Thoracic aorta (tissue), 2 donors: ENCODE measurements at regions not wholly inside any gene's neighbourhood (a gene's known extent, or its start where the extent isn't known, plus 50 kb on each side); places are given as distances from the start of the nearest gene placed in this dataset.

Experiments
- ATAC-seq: fragments of 150-250 bp; one replicate; pipeline ENCODE4 v1.8.0; 2017; ENCODE audit warnings: low read depth; ENCODE audit not compliant: insufficient number of reproducible peaks, low FRiP score
- DNase-seq: peaks from one replicate; pipeline ENCODE4 v3.0.0-alpha.2; 2020; ENCODE audit warnings: low spot score
- H3K27ac ChIP-seq, 2 donors: fragments of 200-600 bp; sonication (generic); 1 replicate in 1 of 2; 2 replicates in 1 of 2; pipeline ENCODE4 v1.5.1; 2016; ENCODE audit warnings: mild to moderate bottlenecking in 2 of 2, moderate library complexity in 2 of 2
- H3K27me3 ChIP-seq: fragments of 200-600 bp; sonication (generic); replicated peaks from 2 replicates; pipeline ENCODE4 v1.6.0; 2016; ENCODE audit warnings: mild to moderate bottlenecking; ENCODE audit not compliant: insufficient read depth
- H3K36me3 ChIP-seq: fragments of 200-600 bp; sonication (generic); one replicate; pipeline ENCODE4 v1.5.1; 2016
- H3K4me1 ChIP-seq, 2 donors: fragments of 200-600 bp; sonication (generic); 1 replicate in 1 of 2; 2 replicates in 1 of 2; pipeline versions ENCODE4 v1.5.1 to v1.6.0; 2016; ENCODE audit warnings: low read depth in 2 of 2, mild to moderate bottlenecking in 1 of 2; ENCODE audit not compliant: control insufficient read depth in 1 of 2
- H3K4me3 ChIP-seq: fragments of 200-600 bp; sonication (generic); 2 replicates; pipeline ENCODE4 v1.5.1; 2016; ENCODE audit warnings: mild to moderate bottlenecking
- H3K9me3 ChIP-seq: fragments of 200-600 bp; sonication (generic); 2 replicates; pipeline ENCODE4 v1.5.1; 2016
- TF ChIP-seq, protein P1 (sequence below): fragments of 200-600 bp; sonication (generic); IDR thresholded peaks from one replicate; pipeline ENCODE4 v1.5.1; 2019; ENCODE audit warnings: antibody characterized with exemption

DNA sequence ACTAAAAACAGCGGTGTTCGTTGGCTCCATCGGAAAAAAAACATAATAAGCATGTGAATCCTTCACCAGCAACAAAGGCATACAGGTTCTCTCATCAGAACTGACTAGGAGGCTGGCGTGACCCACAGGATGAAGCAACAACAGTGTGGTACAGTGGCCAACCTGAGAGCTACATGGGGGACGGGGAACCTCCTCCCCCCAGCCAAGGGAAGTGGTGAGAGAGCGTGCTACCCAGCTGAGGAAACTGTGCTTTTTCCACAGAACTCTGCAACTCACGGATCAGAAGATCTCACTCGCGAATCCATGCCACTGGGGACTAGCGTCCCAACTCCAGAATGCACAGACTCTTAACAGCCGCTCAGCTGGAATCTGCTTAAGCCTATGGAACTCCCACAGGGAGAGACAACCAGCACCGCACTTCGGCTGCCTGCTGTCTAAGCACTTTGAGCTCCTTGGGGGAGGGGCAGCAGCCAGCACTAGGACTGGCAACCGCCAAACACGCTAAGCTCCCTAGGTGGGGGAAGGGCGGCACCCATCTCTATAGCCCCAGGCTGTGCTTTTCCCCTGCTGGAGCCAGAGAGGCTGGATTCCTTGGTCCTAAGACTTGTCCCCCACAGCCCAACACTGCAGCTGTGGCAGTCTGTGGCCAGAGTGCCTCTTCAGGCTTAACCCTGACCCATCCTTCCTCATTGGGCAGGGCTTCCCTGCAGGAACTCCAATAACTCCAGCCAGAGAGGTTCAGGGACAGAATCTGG lies 538.3 kb upstream of the BTBD3 start:
- no peak for DNase-seq
- ATAC-seq: no peak
- Histone ChIP-seq H3K36me3 (no peaks in the 10 kb centered on the region), H3K27me3 (no peaks in the 10 kb centered on the region), H3K4me3 (no peak overlapping the region), H3K27ac (no peak overlapping the region), H3K4me1 (no peaks in the 10 kb centered on the region), H3K9me3 (no peaks in the 10 kb centered on the region)
- TF ChIP-seq, protein P1, sequence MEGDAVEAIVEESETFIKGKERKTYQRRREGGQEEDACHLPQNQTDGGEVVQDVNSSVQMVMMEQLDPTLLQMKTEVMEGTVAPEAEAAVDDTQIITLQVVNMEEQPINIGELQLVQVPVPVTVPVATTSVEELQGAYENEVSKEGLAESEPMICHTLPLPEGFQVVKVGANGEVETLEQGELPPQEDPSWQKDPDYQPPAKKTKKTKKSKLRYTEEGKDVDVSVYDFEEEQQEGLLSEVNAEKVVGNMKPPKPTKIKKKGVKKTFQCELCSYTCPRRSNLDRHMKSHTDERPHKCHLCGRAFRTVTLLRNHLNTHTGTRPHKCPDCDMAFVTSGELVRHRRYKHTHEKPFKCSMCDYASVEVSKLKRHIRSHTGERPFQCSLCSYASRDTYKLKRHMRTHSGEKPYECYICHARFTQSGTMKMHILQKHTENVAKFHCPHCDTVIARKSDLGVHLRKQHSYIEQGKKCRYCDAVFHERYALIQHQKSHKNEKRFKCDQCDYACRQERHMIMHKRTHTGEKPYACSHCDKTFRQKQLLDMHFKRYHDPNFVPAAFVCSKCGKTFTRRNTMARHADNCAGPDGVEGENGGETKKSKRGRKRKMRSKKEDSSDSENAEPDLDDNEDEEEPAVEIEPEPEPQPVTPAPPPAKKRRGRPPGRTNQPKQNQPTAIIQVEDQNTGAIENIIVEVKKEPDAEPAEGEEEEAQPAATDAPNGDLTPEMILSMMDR: no peak

DNA sequence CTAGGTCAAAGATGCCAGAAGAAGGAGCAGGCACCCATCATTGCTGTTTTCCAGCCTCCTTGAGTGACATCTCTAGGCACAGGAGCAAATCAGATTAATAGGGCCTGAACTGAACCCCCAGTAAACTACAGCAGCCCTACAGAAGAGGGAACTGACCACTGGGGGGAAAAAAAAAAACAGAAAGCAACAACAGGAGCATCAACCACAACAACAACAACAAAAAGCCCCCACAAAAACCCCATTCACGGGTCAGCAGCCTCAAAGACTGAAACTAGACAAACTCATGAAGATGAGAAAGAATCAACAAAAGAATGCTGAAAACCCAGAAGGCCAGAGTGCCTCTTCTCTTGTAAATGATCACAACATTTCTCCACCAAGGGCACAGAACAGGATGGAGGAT lies 537.4 kb upstream of the BTBD3 start:
- Histone ChIP-seq H3K4me3 (no peak overlapping the region), H3K36me3 (no peaks in the 10 kb centered on the region), H3K27ac (no peak overlapping the region), H3K27me3 (no peaks in the 10 kb centered on the region), H3K9me3 (no peaks in the 10 kb centered on the region), H3K4me1 (no peaks in the 10 kb centered on the region)
- TF ChIP-seq, protein P1: no peak
- DNase-seq: no peak
- ATAC-seq: no peak

DNA sequence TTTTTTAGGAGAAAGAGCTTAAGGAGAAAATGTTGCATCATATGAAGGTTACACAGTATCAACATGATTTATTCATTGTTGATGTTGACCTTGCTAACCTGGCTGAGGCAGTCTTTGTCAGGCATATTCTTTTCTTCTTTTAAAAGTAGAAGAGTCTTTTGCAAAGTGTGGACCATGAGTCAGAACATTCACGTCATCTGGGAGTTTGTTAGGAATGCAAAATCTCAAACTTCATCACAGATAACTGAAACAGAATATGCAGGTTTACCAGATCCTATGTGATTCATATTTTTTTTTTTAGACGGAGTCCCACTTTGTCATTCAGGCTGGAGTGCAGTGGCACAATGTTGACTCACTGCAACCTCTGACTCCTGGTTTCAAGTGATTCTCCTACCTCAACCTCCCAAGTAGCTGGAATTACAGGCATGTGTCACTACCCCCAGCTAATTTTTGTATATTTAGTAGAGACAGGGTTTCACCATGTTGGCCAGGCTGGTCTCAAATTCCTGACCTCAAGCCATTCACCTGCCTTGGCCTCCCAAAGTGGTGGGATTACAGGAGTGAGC lies 530.4 kb upstream of the BTBD3 start:
- no peaks in the 10 kb centered on the region for H3K4me1 ChIP-seq
- TF ChIP-seq, protein P1: no peak
- no peak overlapping the region for H3K27ac ChIP-seq
- ATAC-seq (no peak), DNase-seq (no peak)
- H3K36me3 ChIP-seq: no peaks in the 10 kb centered on the region
- no peaks in the 10 kb centered on the region for H3K9me3 ChIP-seq
- no peak overlapping the region for H3K4me3 ChIP-seq
- H3K27me3 ChIP-seq: no peaks in the 10 kb centered on the region

DNA sequence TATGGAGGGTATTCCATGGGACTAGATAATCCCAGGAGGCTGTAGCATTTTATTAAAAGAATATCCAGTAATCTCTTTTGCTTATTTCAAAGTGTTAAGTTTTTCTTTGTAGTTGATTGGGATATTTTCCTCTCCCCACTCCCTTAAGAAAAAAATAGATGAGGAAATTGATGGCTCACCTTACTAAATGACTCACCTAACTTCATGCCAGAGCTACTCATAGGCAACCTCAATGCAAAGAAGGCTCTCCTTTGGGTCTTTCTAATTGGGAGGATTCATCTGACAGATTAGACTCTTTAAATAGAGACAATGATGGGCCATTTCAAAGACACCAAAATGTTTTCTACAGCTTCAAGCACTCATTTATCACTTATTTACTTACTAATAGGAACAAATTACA lies 528.5 kb upstream of the BTBD3 start:
- DNase-seq (no peak), ATAC-seq (no peak)
- TF ChIP-seq, protein P1: no peak
- no peaks in the 10 kb centered on the region for H3K27me3 ChIP-seq
- H3K9me3 ChIP-seq: no peaks in the 10 kb centered on the region
- no peaks in the 10 kb centered on the region for H3K4me1 ChIP-seq
- no peak overlapping the region for H3K27ac ChIP-seq
- H3K4me3 ChIP-seq: no peak overlapping the region
- H3K36me3 ChIP-seq: no peaks in the 10 kb centered on the region

DNA sequence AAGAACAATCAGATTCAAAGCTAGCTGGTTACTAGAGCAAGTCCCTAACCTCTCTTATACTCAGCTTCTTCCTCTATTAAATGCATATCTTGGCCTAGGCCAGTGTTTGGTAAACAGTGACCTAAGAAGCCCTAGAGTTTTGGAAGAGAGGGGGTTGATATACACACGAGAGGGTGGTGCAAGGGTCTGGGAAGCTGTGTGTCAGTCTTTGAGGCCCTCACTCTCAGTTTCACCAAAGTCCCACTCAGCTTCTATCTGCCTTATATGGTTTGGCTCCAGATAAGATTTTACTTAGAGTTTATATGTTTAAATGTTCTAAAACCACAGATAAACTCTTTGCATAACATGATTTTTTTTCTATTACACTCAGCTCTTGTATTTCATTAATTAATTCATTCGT lies 526.1 kb upstream of the BTBD3 start:
- Histone ChIP-seq H3K4me1 (no peaks in the 10 kb centered on the region), H3K27ac (no peak overlapping the region), H3K36me3 (no peaks in the 10 kb centered on the region), H3K27me3 (no peaks in the 10 kb centered on the region), H3K4me3 (no peak overlapping the region), H3K9me3 (no peaks in the 10 kb centered on the region)
- DNase-seq: no peak
- no peak for ATAC-seq
- TF ChIP-seq, protein P1: no peak
